Neural progenitor cell (in vitro differentiated cells): ENCODE measurements at regions not wholly inside any gene's neighbourhood (a gene's known extent, or its start where the extent isn't known, plus 50 kb on each side); places are given as distances from the start of the nearest gene placed in this dataset.

ENCODE experiments used
- DNase-seq: peaks from one replicate; pipeline ENCODE4 v3.0.0-alpha.2; 2016; ENCODE audit warnings: low spot score
- H2AFZ ChIP-seq: fragments of 200-600 bp; sonication (generic); replicated peaks from 2 replicates; pipeline ENCODE4 v1.6.1; 2016; ENCODE audit warnings: antibody characterized with exemption
- H3F3A ChIP-seq: fragments of 200-600 bp; sonication (generic); 2 replicates; pipeline ENCODE4 v1.6.1; 2016; ENCODE audit warnings: antibody characterized with exemption, low read depth
- H3K27ac ChIP-seq: fragments of 200-600 bp; sonication (generic); 2 replicates; pipeline ENCODE4 v1.5.1; 2016; ENCODE audit warnings: mild to moderate bottlenecking
- H3K27me3 ChIP-seq: fragments of 200-600 bp; sonication (generic); 2 replicates; pipeline ENCODE4 v1.6.1; 2016; ENCODE audit warnings: mild to moderate bottlenecking, moderate library complexity
- H3K36me3 ChIP-seq: fragments of 200-600 bp; sonication (generic); 2 replicates; pipeline ENCODE4 v1.5.1; 2016
- H3K4me1 ChIP-seq: fragments of 200-600 bp; sonication (generic); 2 replicates; pipeline ENCODE4 v1.6.1; 2016; ENCODE audit warnings: mixed run types
- H3K4me2 ChIP-seq: fragments of 200-600 bp; sonication (generic); 2 replicates; pipeline ENCODE4 v1.6.1; 2016
- H3K4me3 ChIP-seq: fragments of 200-600 bp; sonication (generic); 2 replicates; pipeline ENCODE4 v1.5.1; 2016
- H3K79me2 ChIP-seq: fragments of 200-600 bp; sonication (generic); 2 replicates; pipeline ENCODE4 v1.6.1; 2016; ENCODE audit warnings: low read depth
- H3K9ac ChIP-seq: fragments of 200-600 bp; sonication (generic); 2 replicates; pipeline ENCODE4 v1.6.1; 2016
- H3K9me3 ChIP-seq: fragments of 200-600 bp; sonication (generic); 2 replicates; pipeline ENCODE4 v1.5.1; 2016; ENCODE audit warnings: low read depth
- H4K20me1 ChIP-seq: fragments of 200-600 bp; sonication (generic); 2 replicates; pipeline ENCODE4 v1.6.1; 2016; ENCODE audit warnings: low read depth
- H3K27ac Mint-ChIP-seq: 3 replicates; pipeline ENCODE4 v1.8.0; 2021; ENCODE audit warnings: mixed read lengths
- H3K27me3 Mint-ChIP-seq: 2 replicates; pipeline ENCODE4 v1.8.0; 2022; ENCODE audit warnings: low read depth, mild to moderate bottlenecking, inconsistent platforms, moderate library complexity, mixed read lengths; ENCODE audit not compliant: insufficient read depth
- H3K36me3 Mint-ChIP-seq: 3 replicates; pipeline ENCODE4 v1.8.0; 2021; ENCODE audit warnings: mixed read lengths
- H3K4me1 Mint-ChIP-seq: 3 replicates; pipeline ENCODE4 v1.8.0; 2021; ENCODE audit warnings: mixed read lengths
- H3K4me3 Mint-ChIP-seq: 3 replicates; pipeline ENCODE4 v1.8.0; 2021; ENCODE audit warnings: mild to moderate bottlenecking, moderate library complexity, mixed read lengths
- H3K9me3 Mint-ChIP-seq: 3 replicates; pipeline ENCODE4 v1.8.0; 2020; ENCODE audit warnings: mixed read lengths
- CTCF ChIP-seq: fragments of 200-600 bp; sonication (generic); IDR thresholded peaks from 2 replicates; pipeline ENCODE4 v1.5.1; 2017; ENCODE audit warnings: antibody characterized with exemption, mild to moderate bottlenecking
- EZH2 ChIP-seq: fragments of 200-600 bp; sonication (generic); IDR thresholded peaks from 2 replicates; pipeline ENCODE4 v1.6.1; 2017; ENCODE audit warnings: antibody characterized with exemption, mild to moderate bottlenecking, moderate library complexity
- EZH2phosphoT487 ChIP-seq: fragments of 200-600 bp; sonication (generic); IDR thresholded peaks from 2 replicates; pipeline ENCODE4 v1.6.1; 2017; ENCODE audit warnings: antibody characterized with exemption

- DNase-seq = no peak
- Mint-ChIP-seq H3K27ac (no peak overlapping the region), H3K9me3 (no peaks in the 10 kb centered on the region), H3K4me1 (no peaks in the 10 kb centered on the region), H3K36me3 (no peaks in the 10 kb centered on the region), H3K4me3 (no peak overlapping the region), H3K27me3 (peaks cover 2% of the 10 kb centered on the region)
- Histone ChIP-seq H3F3A (no peaks in the 10 kb centered on the region), H3K4me2 (no peak overlapping the region), H2AFZ (peak overlapping the region; percentile 18), H3K27ac (no peak overlapping the region), H3K79me2 (no peaks in the 10 kb centered on the region), H3K36me3 (no peaks in the 10 kb centered on the region), H3K9ac (no peak overlapping the region), H3K27me3 (no peaks in the 10 kb centered on the region), H3K4me3 (no peak overlapping the region), H3K9me3 (no peaks in the 10 kb centered on the region), H4K20me1 (no peaks in the 10 kb centered on the region), H3K4me1 (no peaks in the 10 kb centered on the region)
- TF ChIP-seq CTCF (no peak), EZH2 (no peak), EZH2phosphoT487 (no peak)
Measured at GRCh38 chr6:92667843-92668242, 751.5 kb downstream of the EPHA7 start.

- no peaks in the 10 kb centered on the region for H3K4me1 ChIP-seq
- Mint-ChIP-seq H3K36me3 (no peaks in the 10 kb centered on the region), H3K4me3 (no peak overlapping the region), H3K27me3 (peaks cover 2% of the 10 kb centered on the region), H3K9me3 (peaks cover 13% of the 10 kb centered on the region), H3K4me1 (no peaks in the 10 kb centered on the region), H3K27ac (no peak overlapping the region)
- H3K79me2 ChIP-seq = no peaks in the 10 kb centered on the region
- no peaks in the 10 kb centered on the region for H3K27me3 ChIP-seq
- H3K36me3 ChIP-seq = no peaks in the 10 kb centered on the region
- H4K20me1 ChIP-seq = no peaks in the 10 kb centered on the region
- H3K9ac ChIP-seq = no peak overlapping the region
- no peak for DNase-seq
- TF ChIP-seq CTCF (no peak), EZH2 (no peak), EZH2phosphoT487 (no peak)
- no peaks in the 10 kb centered on the region for H3K9me3 ChIP-seq
- H3K4me3 ChIP-seq = no peak overlapping the region
- H3K27ac ChIP-seq = no peak overlapping the region
- H3F3A ChIP-seq = no peaks in the 10 kb centered on the region
- no peak overlapping the region for H3K4me2 ChIP-seq
- H2AFZ ChIP-seq = no peak overlapping the region
Measured at GRCh38 chr6:92648364-92649086, 770.8 kb downstream of the EPHA7 start.

GRCh38 chr6:92647630-92648029 is 771.7 kb downstream of the EPHA7 start:
- H3K9ac ChIP-seq = no peak overlapping the region
- H3K27me3 ChIP-seq = no peaks in the 10 kb centered on the region
- H2AFZ ChIP-seq = no peak overlapping the region
- no peak overlapping the region for H3K27ac Mint-ChIP-seq
- peaks cover 2% of the 10 kb centered on the region for H3K27me3 Mint-ChIP-seq
- H3K9me3 Mint-ChIP-seq = peaks cover 8% of the 10 kb centered on the region
- no peak overlapping the region for H3K4me3 ChIP-seq
- H4K20me1 ChIP-seq = no peaks in the 10 kb centered on the region
- no peak for DNase-seq
- no peak overlapping the region for H3K4me2 ChIP-seq
- no peaks in the 10 kb centered on the region for H3K9me3 ChIP-seq
- no peaks in the 10 kb centered on the region for H3F3A ChIP-seq
- H3K4me3 Mint-ChIP-seq = no peak overlapping the region
- no peaks in the 10 kb centered on the region for H3K4me1 ChIP-seq
- H3K27ac ChIP-seq = no peak overlapping the region
- H3K36me3 ChIP-seq = no peaks in the 10 kb centered on the region
- H3K4me1 Mint-ChIP-seq = no peaks in the 10 kb centered on the region
- TF ChIP-seq CTCF = no peak
- TF ChIP-seq EZH2 = no peak
- no peak for TF ChIP-seq EZH2phosphoT487
- no peaks in the 10 kb centered on the region for H3K79me2 ChIP-seq
- H3K36me3 Mint-ChIP-seq = no peaks in the 10 kb centered on the region
